H9 (cell line): ENCODE measurements at regions not wholly inside any gene's neighbourhood (a gene's known extent, or its start where the extent isn't known, plus 50 kb on each side); places are given as distances from the start of the nearest gene placed in this dataset.

Source experiments
- DNase-seq: peaks from one replicate; pipeline ENCODE4 v3.0.0-alpha.2; 2017
- H2AFZ ChIP-seq: one replicate; pipeline ENCODE4 v1.6.1; 2013; ENCODE audit warnings: mild to moderate bottlenecking, low read length, control low read depth, moderate library complexity
- H2AK5ac ChIP-seq: 2 replicates; pipeline ENCODE4 v1.6.1; 2013; ENCODE audit warnings: low read length, control low read depth, mixed read lengths; ENCODE audit not compliant: insufficient read length
- H2BK120ac ChIP-seq: one replicate; pipeline ENCODE4 v1.6.1; 2013; ENCODE audit warnings: low read depth, mild to moderate bottlenecking, low read length, control low read depth, inconsistent platforms; ENCODE audit not compliant: poor library complexity, severe bottlenecking
- H2BK12ac ChIP-seq: 2 replicates; pipeline ENCODE4 v1.6.1; 2013; ENCODE audit warnings: low read length, control low read depth, mixed read lengths, low read depth; ENCODE audit not compliant: insufficient read length
- H2BK15ac ChIP-seq: 2 replicates; pipeline ENCODE4 v1.6.1; 2013; ENCODE audit warnings: low read depth, low read length, control low read depth
- H2BK20ac ChIP-seq: one replicate; pipeline ENCODE4 v1.6.1; 2013; ENCODE audit warnings: low read depth, mild to moderate bottlenecking, low read length, control low read depth, inconsistent platforms; ENCODE audit not compliant: poor library complexity, severe bottlenecking
- H2BK5ac ChIP-seq: 2 replicates; pipeline ENCODE4 v1.6.1; 2013; ENCODE audit warnings: low read length, control low read depth, mixed read lengths; ENCODE audit not compliant: insufficient read length
- H3K14ac ChIP-seq: 2 replicates; pipeline ENCODE4 v1.6.1; 2013; ENCODE audit warnings: low read length, control low read depth; ENCODE audit not compliant: insufficient read depth
- H3K18ac ChIP-seq: 2 replicates; pipeline ENCODE4 v1.6.1; 2013; ENCODE audit warnings: low read depth, mild to moderate bottlenecking, mixed read lengths, low read length, control low read depth; ENCODE audit not compliant: insufficient read length
- H3K23ac ChIP-seq: 2 replicates; pipeline ENCODE4 v1.6.1; 2013; ENCODE audit warnings: low read length, control low read depth, mixed read lengths, low read depth; ENCODE audit not compliant: insufficient read length
- H3K23me2 ChIP-seq: 2 replicates; pipeline ENCODE4 v1.6.1; 2013; ENCODE audit warnings: low read depth, mild to moderate bottlenecking, mixed read lengths, low read length, control low read depth; ENCODE audit not compliant: insufficient read length, poor library complexity, severe bottlenecking
- H3K27ac ChIP-seq: 2 replicates; pipeline ENCODE4 v1.5.1; 2013; ENCODE audit warnings: low read length, control low read depth, mixed read lengths, low read depth; ENCODE audit not compliant: insufficient read length
- H3K27me3 ChIP-seq: 2 replicates; pipeline ENCODE4 v1.6.1; 2013; ENCODE audit warnings: low read length, control low read depth, inconsistent platforms; ENCODE audit not compliant: insufficient read depth
- H3K4ac ChIP-seq: 2 replicates; pipeline ENCODE4 v1.6.1; 2013; ENCODE audit warnings: low read depth, mild to moderate bottlenecking, control low read depth, inconsistent platforms, low read length, moderate library complexity
- H3K4me1 ChIP-seq: 2 replicates; pipeline ENCODE4 v1.6.1; 2013; ENCODE audit warnings: low read length, control low read depth, inconsistent platforms; ENCODE audit not compliant: insufficient read depth
- H3K4me2 ChIP-seq: 2 replicates; pipeline ENCODE4 v1.6.1; 2013; ENCODE audit warnings: low read length, control low read depth, mixed read lengths; ENCODE audit not compliant: insufficient read length, insufficient read depth
- H3K56ac ChIP-seq: 2 replicates; pipeline ENCODE4 v1.6.1; 2013; ENCODE audit warnings: low read depth, mild to moderate bottlenecking, mixed read lengths, low read length, control low read depth; ENCODE audit not compliant: insufficient read length
- H3K79me1 ChIP-seq: 2 replicates; pipeline ENCODE4 v1.6.1; 2013; ENCODE audit warnings: low read depth, mild to moderate bottlenecking, moderate library complexity, low read length, control low read depth, inconsistent platforms; ENCODE audit not compliant: insufficient read depth, poor library complexity, severe bottlenecking
- H3K79me2 ChIP-seq: 2 replicates; pipeline ENCODE4 v1.6.1; 2013; ENCODE audit warnings: low read length, control low read depth, inconsistent platforms; ENCODE audit not compliant: insufficient read depth
- H3K9ac ChIP-seq: 2 replicates; pipeline ENCODE4 v1.6.1; 2013; ENCODE audit warnings: low read length, control low read depth, mixed read lengths; ENCODE audit not compliant: insufficient read length; ENCODE audit errors: extremely low read depth
- H3K9me3 ChIP-seq: one replicate; pipeline ENCODE4 v1.6.1; 2013; ENCODE audit warnings: low read depth, low read length, inconsistent platforms; ENCODE audit not compliant: control insufficient read depth
- H3T11ph ChIP-seq: one replicate; pipeline ENCODE4 v1.6.1; 2013; ENCODE audit warnings: mild to moderate bottlenecking, low read length, control low read depth, inconsistent platforms
- H4K20me1 ChIP-seq: one replicate; pipeline ENCODE4 v1.6.1; 2013; ENCODE audit not compliant: control insufficient read depth, insufficient read length, insufficient read depth
- H4K5ac ChIP-seq: 2 replicates; pipeline ENCODE4 v1.6.1; 2013; ENCODE audit warnings: low read depth, mild to moderate bottlenecking, mixed read lengths, low read length, control low read depth; ENCODE audit not compliant: insufficient read length
- H4K8ac ChIP-seq: replicated peaks from 2 replicates; pipeline ENCODE4 v1.6.1; 2013; ENCODE audit warnings: low read length, control low read depth, mixed read lengths, low read depth; ENCODE audit not compliant: insufficient read length
- H4K91ac ChIP-seq: 2 replicates; pipeline ENCODE4 v1.6.1; 2013; ENCODE audit warnings: low read depth, mild to moderate bottlenecking, moderate library complexity, mixed read lengths, low read length, control low read depth; ENCODE audit not compliant: insufficient read length
- H3K27ac Mint-ChIP-seq, 3 experiments: 2 replicates in 2 of 3; 3 replicates in 1 of 3; pipeline ENCODE4 v1.8.0; 2020 to 2021; ENCODE audit warnings: mixed read lengths in 3 of 3, mild to moderate bottlenecking in 1 of 3, moderate library complexity in 1 of 3
- H3K27me3 Mint-ChIP-seq: 2 replicates; pipeline ENCODE4 v1.8.0; 2021; ENCODE audit warnings: low read depth, mild to moderate bottlenecking, moderate library complexity, mixed read lengths
- H3K36me3 Mint-ChIP-seq, 3 experiments: 2 replicates in 2 of 3; 3 replicates in 1 of 3; pipeline ENCODE4 v1.8.0; 2020 to 2021; ENCODE audit warnings: low read depth in 3 of 3, mixed read lengths in 3 of 3; ENCODE audit not compliant: insufficient read depth in 1 of 3
- H3K4me1 Mint-ChIP-seq, 2 experiments: 2 replicates each; pipeline ENCODE4 v1.8.0; 2020; ENCODE audit warnings: mixed read lengths in 2 of 2
- H3K4me3 Mint-ChIP-seq, 2 experiments: 2 replicates in 1 of 2; 3 replicates in 1 of 2; pipeline ENCODE4 v1.8.0; 2020 to 2021; ENCODE audit warnings: mild to moderate bottlenecking in 2 of 2, mixed read lengths in 2 of 2, moderate library complexity in 1 of 2
- H3K9me3 Mint-ChIP-seq, 2 experiments: 2 replicates in 1 of 2; 3 replicates in 1 of 2; pipeline ENCODE4 v1.8.0; 2020; ENCODE audit warnings: mild to moderate bottlenecking in 2 of 2, mixed read lengths in 2 of 2, moderate library complexity in 1 of 2
- CTCF ChIP-seq: fragments of 200-600 bp; sonication (generic); conservative IDR thresholded peaks from 3 replicates; pipeline ENCODE4 v1.8.0; 2021; ENCODE audit warnings: antibody characterized with exemption, mild to moderate bottlenecking
- WGBS: extraction: QIAGEN DNeasy Blood & Tissue Kit; methylation state at CpG from one replicate; pipeline ENCODE4 v1.1.7; 2013; ENCODE audit warnings: missing lambda C conversion rate, low lambda C conversion rate, mixed read lengths; ENCODE audit not compliant: insufficient read length; ENCODE audit errors: extremely low coverage; 5-methylcytosine and 5-hydroxymethylcytosine counted together

DNA sequence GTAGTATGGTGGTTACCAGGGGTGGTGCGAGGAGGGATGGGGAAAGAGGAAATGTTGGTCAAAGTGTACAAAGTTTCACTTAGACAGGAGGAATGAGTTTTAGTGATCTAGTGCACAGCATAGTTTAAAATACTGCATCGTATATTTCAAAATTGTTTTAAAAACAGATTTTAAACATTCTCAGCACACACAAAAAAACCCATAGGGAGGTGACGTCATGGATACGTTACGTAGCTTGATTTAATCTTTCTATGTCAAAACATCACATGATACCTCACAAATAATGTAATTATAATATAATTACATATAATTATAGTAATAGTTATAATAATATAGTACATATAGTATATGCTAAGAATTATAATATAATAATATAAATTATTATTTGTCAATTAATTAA, 614.2 kb downstream of the TMEM114 start:
- no peaks in the 10 kb centered on the region for H3K9me3 ChIP-seq
- no peaks in the 10 kb centered on the region for H3K23me2 ChIP-seq
- no peak for TF ChIP-seq CTCF
- no peak overlapping the region for H2AK5ac ChIP-seq
- H2BK20ac ChIP-seq, result no peak overlapping the region
- no peak overlapping the region for H4K5ac ChIP-seq
- no peaks in the 10 kb centered on the region for H3K27me3 ChIP-seq
- H3K4ac ChIP-seq, result no peak overlapping the region
- H3K4me2 ChIP-seq, result no peak overlapping the region
- H2BK5ac ChIP-seq, result no peak overlapping the region
- H3K27me3 Mint-ChIP-seq, result peaks cover 3% of the 10 kb centered on the region; the same call in 1 of the 2 replicates
- no peak overlapping the region for H2BK15ac ChIP-seq
- H3K14ac ChIP-seq, result no peak overlapping the region
- no peaks in the 10 kb centered on the region for H3K4me1 ChIP-seq
- DNase-seq, result no peak
- H3K18ac ChIP-seq, result no peak overlapping the region
- no peak overlapping the region for H3K23ac ChIP-seq
- no peak overlapping the region for H3K4me3 Mint-ChIP-seq
- H2BK12ac ChIP-seq, result no peak overlapping the region
- no CpG with 5 or more reads among the region's 5 CpGs for WGBS
- H3K56ac ChIP-seq, result no peak overlapping the region
- peaks cover 0 to 2% of the 10 kb centered on the region in 2 experiments; a peak in 1 of 4 replicates for H3K4me1 Mint-ChIP-seq
- H4K91ac ChIP-seq, result no peak overlapping the region
- no peaks in the 10 kb centered on the region for H3K79me2 ChIP-seq
- H3T11ph ChIP-seq, result no peak overlapping the region
- no peaks in the 10 kb centered on the region for H3K79me1 ChIP-seq
- H3K27ac ChIP-seq, result no peak overlapping the region
- H3K27ac Mint-ChIP-seq, result no peak overlapping the region
- H4K20me1 ChIP-seq, result no peaks in the 10 kb centered on the region
- H3K9ac ChIP-seq, result no peak overlapping the region
- H2BK120ac ChIP-seq, result no peak overlapping the region
- no peak overlapping the region for H2AFZ ChIP-seq
- no peak overlapping the region for H4K8ac ChIP-seq
- peaks cover 2 to 5% of the 10 kb centered on the region in 2 experiments; a peak in 3 of 5 replicates for H3K9me3 Mint-ChIP-seq
- peaks cover 0 to 1% (median 0%) of the 10 kb centered on the region in 3 experiments; a peak in 1 of 7 replicates for H3K36me3 Mint-ChIP-seq
